ENCODE measurements at regions not wholly inside any gene's neighbourhood (a gene's known extent, or its start where the extent isn't known, plus 50 kb on each side); places are given as distances from the start of the nearest gene placed in this dataset.
"Not testable (repeated sequence)": the region's sequence is repeated elsewhere in the genome, so short reads cannot be mapped to it uniquely, and the experiment has no call there.

DNA sequence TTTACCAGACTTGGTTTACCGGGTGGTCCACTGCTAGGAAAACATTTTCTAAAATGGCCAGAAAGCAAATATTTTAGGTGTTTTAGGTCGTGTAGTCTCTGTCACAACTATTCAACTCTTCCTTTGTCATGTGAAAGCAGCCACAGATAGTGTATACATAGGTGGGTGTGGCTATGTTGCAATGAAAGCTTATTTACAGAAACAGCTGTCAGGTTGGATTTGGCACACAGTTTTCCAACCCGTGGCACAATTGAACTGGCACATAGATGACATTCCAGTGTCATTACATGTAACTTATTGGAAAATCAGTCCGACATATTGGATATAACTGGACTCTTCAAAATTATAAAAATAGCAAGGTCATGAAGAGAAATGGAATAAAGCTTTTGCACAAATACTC, 68.9 kb upstream of the KCNQ5 start:
- H3K9me3 Mint-ChIP-seq = no peaks in the 10 kb centered on the region
- H3K4me3 Mint-ChIP-seq = no peak overlapping the region
- no peaks in the 10 kb centered on the region for H3K36me3 Mint-ChIP-seq

DNA sequence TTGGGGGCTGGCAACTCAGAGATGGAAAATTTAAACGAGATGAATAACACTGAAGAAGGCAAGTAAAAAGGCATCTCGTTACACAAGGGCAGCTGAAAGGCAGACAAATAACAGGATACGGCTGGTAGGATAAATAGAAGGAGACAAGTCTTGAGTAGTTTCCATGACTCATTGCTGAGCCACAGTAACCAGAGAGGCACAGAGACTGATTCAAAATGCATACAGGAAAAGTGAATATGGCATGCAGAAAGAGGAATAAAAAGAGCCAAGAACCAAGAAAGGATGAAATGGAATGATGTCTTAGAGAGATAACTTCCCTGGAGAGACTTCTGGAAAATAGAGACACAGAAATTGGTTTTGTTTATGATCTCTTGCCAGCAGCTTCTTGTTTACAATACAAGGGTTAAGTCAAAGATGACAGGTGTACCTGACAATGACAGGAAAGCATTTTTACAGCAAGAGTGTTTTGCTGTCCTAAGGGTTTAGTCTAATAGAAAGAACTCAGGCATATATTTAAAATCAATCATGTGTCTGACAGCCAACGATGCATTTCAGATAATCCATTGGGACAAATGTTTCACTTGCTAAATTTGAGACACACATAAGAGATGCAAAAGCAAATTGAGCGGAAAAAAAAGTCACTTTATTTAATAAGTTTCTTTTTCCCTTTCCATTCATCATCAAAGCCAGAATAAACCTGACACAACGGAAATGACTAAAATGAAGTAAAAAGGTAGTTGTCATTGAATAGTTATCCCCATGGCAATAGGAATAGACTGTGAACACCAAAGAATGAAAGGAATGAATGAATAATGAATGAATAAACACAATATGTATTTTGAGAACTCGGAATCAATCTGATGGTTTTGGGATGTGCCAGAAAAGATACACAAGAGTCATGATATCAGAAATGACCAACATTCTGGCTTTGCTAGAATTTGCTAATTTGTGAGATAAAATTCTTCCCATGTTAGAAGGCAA, 68.0 kb upstream of the KCNQ5 start:
- Mint-ChIP-seq H3K36me3 (no peaks in the 10 kb centered on the region), H3K9me3 (no peaks in the 10 kb centered on the region), H3K4me3 (no peak overlapping the region), H3K27ac (peak overlapping the region in 1 of 6 donors; percentile 18), H3K27me3 (peaks cover 0 to 26% (median 3%) of the 10 kb centered on the region in 3 donors), H3K4me1 (no peaks in the 10 kb centered on the region)
- ATAC-seq (ENCODE audit: low read depth in 2 of 2) (no peak), DNase-seq (no peak)

More for the DNA sequence above, 68.9 kb upstream of the KCNQ5 start:
- ATAC-seq (ENCODE audit: low read depth in 2 of 2) (no peak), DNase-seq (no peak)
- no peak overlapping the region for H3K27ac Mint-ChIP-seq
- H3K4me1 Mint-ChIP-seq = no peaks in the 10 kb centered on the region
- H3K27me3 Mint-ChIP-seq = peaks cover 6 to 33% (median 7%) of the 10 kb centered on the region in 3 donors

DNA sequence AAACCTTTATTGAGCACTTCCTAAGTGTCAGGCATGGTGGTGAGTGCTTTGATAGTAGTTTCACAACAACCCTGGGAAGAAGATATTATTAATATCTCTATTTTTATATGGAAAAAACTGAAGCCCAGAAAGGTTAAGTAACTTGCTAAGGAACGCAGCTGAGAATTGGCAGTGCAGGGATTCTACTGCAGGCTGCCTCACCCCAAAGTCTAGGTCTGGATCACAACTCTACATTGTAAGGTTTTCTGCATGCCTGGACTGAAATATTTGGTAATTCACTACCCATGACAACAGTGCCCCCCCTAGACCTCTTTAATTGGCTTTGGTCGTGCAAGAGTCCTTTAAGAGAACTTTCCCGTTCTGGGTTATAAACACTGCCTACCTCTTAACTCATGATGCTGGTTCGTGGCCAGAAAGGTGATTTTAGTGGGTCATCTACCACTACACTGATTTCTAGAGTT, 67.1 kb upstream of the KCNQ5 start:
- H3K4me3 Mint-ChIP-seq = no peak overlapping the region
- no peak for DNase-seq
- ATAC-seq (ENCODE audit: low read depth in 2 of 2) = no peak
- H3K27ac Mint-ChIP-seq = no peak overlapping the region
- H3K27me3 Mint-ChIP-seq = peaks cover 0 to 18% (median 0%) of the 10 kb centered on the region in 3 donors
- H3K9me3 Mint-ChIP-seq = no peaks in the 10 kb centered on the region
- H3K36me3 Mint-ChIP-seq = no peaks in the 10 kb centered on the region
- no peaks in the 10 kb centered on the region for H3K4me1 Mint-ChIP-seq

DNA sequence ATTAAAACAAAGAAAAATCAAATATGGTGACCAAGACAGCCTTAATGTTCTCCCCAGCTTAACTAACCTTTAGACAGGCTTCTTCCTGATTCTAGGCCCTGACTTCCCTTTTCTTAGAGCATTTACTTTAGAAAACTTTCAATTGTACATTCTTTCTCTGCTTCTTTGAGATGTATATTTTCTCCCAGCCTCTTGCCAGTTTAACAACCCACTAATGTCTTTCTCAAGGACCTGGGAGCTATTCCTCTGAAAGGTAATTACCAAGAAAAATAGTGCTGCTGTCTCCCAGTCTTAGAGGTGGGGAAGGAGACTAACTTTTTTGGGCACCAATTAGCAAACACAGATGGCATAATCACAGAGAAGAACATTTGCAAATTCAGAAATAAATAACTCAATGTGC, 62.8 kb upstream of the KCNQ5 start:
- no peak overlapping the region for H3K27ac Mint-ChIP-seq
- no peak for DNase-seq
- no peak for ATAC-seq (ENCODE audit: low read depth in 2 of 2)

DNA sequence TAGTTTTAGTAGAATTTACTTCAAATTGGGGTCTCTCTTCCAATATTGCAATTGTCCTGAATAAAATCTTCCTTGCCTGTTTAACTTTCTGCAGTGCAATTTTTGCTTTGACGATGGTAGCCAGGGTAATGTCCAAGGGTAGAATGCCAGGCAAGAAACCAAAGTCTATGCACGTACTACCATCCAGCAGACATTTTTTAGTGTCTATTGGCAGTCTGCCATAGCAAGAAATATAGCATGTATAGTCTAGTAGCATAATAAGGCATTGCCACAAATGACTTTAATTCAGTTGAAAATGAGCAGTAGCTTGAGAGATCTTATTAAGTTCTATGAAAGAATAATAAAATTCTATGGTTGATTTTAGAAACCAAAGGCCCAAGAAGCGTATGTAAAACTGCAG, 62.3 kb upstream of the KCNQ5 start:
- no peak for ATAC-seq (ENCODE audit: low read depth in 2 of 2)
- DNase-seq = no peak
- peaks cover 0 to 10% (median 8%) of the 10 kb centered on the region in 3 donors for H3K27me3 Mint-ChIP-seq
- no peaks in the 10 kb centered on the region for H3K9me3 Mint-ChIP-seq
- no peaks in the 10 kb centered on the region for H3K36me3 Mint-ChIP-seq
- no peak overlapping the region for H3K27ac Mint-ChIP-seq
- no peak overlapping the region for H3K4me3 Mint-ChIP-seq
- no peaks in the 10 kb centered on the region for H3K4me1 Mint-ChIP-seq

More for the DNA sequence above, 62.8 kb upstream of the KCNQ5 start:
- Mint-ChIP-seq H3K36me3 (no peaks in the 10 kb centered on the region), H3K27me3 (peaks cover 0 to 10% (median 8%) of the 10 kb centered on the region in 3 donors), H3K4me3 (no peak overlapping the region), H3K4me1 (no peaks in the 10 kb centered on the region), H3K9me3 (no peaks in the 10 kb centered on the region)

DNA sequence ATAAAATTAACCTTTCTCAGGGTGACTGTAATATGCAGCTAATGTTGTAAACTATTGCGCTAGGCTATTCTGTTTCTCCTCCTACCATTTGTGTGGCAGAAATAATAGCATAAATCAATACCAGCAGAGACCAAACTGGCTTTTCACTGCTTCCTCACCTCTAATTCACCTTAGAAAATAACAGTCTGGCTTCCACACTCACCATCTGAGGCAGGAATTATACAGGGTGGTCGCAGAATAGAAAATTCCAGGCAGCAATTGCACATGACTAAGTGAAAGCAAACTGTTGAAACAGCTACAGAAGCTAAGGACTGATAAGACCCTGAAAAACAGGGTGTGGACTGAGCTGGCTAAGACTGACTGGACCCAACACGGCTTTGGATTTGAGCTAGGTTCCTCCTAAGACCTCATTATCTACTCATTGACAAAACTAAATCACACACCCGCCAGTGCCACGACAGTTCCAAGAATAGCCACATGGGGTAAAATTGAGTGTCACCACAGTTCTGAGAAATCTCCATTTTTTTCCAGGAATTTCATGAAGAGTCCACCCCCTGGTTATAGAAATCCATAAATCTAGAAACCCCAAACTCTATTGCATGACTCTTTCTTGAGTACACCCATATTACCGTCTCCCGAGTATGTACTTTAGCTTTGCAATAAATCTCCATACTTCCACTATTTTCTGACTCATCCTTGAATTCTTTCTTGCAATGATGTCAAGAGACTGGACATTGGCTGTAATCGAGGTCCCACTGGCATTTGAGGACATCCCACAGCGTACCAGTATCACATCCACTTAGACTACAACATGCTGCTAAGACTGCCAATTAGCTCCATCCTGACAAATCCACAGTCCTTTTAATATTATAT, 60.9 kb upstream of the KCNQ5 start:
- ATAC-seq (ENCODE audit: low read depth in 2 of 2) (no peak), DNase-seq (no peak)
- no peaks in the 10 kb centered on the region for H3K4me1 Mint-ChIP-seq
- H3K9me3 Mint-ChIP-seq = peaks cover 0 to 2% (median 0%) of the 10 kb centered on the region in 7 donors
- H3K27me3 Mint-ChIP-seq = peaks cover 4 to 8% (median 5%) of the 10 kb centered on the region in 3 donors
- H3K36me3 Mint-ChIP-seq = no peaks in the 10 kb centered on the region
- H3K4me3 Mint-ChIP-seq = no peak overlapping the region
- no peak overlapping the region for H3K27ac Mint-ChIP-seq

DNA sequence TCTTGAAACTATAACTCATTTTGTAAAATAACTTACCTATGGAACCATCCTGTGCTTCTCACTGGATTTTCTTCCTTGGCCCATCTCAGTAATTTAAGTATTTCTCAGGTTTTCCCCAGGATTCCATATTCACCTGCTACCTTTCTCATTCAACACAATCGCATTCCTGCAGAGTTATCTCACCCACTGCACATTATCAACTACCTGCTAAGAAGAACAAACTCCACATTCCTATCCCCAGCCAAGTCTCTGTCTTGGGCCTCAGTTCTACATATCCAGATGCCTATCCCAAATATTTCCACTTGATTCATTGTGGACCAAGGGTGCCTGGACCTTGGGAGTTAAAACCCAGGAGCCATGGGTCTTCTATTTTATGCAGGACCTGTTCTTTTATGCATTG, 60.2 kb upstream of the KCNQ5 start:
- Mint-ChIP-seq H3K9me3 (peaks cover 0 to 2% (median 0%) of the 10 kb centered on the region in 7 donors), H3K4me3 (no peak overlapping the region), H3K36me3 (no peaks in the 10 kb centered on the region), H3K27ac (no peak overlapping the region), H3K27me3 (peaks cover under 1 to 8% (median 4%) of the 10 kb centered on the region in 3 donors), H3K4me1 (no peaks in the 10 kb centered on the region)
- DNase-seq (no peak), ATAC-seq (ENCODE audit: low read depth in 2 of 2) (no peak)

DNA sequence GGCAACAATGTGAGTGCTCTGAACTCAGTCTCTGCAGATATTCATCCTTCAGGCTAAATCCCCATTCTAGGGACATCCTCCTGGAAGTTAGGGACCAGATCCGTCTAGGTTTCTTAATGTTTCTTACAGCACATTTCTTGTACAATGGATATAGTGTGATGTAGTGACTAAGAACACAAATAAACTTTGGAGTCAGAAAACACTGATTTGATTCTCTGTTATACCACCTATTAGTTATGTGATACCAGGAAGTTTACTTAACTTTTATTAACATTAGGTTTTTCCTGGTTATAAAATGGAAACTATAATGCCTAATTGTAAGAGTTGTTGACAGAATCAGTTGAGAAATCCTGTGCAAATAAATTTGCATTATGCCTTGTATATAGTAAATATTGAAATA, 57.6 kb upstream of the KCNQ5 start:
- H3K27me3 Mint-ChIP-seq = peaks cover 4 to 8% (median 5%) of the 10 kb centered on the region in 3 donors
- H3K27ac Mint-ChIP-seq = no peak overlapping the region
- no peaks in the 10 kb centered on the region for H3K4me1 Mint-ChIP-seq
- H3K9me3 Mint-ChIP-seq = peaks cover 0 to 2% (median 0%) of the 10 kb centered on the region in 7 donors
- H3K36me3 Mint-ChIP-seq = no peaks in the 10 kb centered on the region
- DNase-seq (no peak), ATAC-seq (ENCODE audit: low read depth in 2 of 2) (no peak)
- H3K4me3 Mint-ChIP-seq = no peak overlapping the region

DNA sequence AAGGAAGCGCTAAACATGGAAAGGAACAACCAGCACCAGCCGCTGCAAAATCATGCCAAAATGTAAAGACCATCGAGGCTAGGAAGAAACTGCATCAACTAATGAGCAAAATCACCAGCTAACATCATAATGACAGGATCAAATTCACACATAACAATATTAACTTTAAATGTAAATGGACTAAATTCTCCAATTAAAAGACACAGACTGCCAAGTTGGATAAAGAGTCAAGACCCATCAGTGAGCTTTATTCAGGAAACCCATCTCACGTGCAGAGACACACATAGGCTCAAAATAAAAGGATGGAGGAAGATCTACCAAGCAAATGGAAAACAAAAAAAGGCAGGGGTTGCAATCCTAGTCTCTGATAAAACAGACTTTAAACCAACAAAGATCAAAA, 49.9 kb upstream of the KCNQ5 start:
- H3K9me3 Mint-ChIP-seq = peaks cover 0 to 11% (median 4%) of the 10 kb centered on the region in 7 donors
- not testable (repeated sequence) for ATAC-seq (ENCODE audit: low read depth in 2 of 2); DNase-seq; H3K27ac Mint-ChIP-seq; H3K4me1 Mint-ChIP-seq; H3K36me3 Mint-ChIP-seq; H3K4me3 Mint-ChIP-seq
- H3K27me3 Mint-ChIP-seq = peaks cover 0 to 11% (median 0%) of the 10 kb centered on the region in 3 donors
